Panc1 (cell line): ENCODE measurements at regions not wholly inside any gene's neighbourhood (a gene's known extent, or its start where the extent isn't known, plus 50 kb on each side); places are given as distances from the start of the nearest gene placed in this dataset.

Experiments
- CTCF ChIP-seq: fragments of 450-650 bp; IDR thresholded peaks from 2 replicates; pipeline ENCODE4 v1.5.1; 2017; ENCODE audit warnings: mild to moderate bottlenecking
- POLR2AphosphoS5 ChIP-seq: IDR thresholded peaks from 2 replicates; pipeline ENCODE4 v1.6.1; 2012; ENCODE audit warnings: mild to moderate bottlenecking, low read depth, low read length, moderate library complexity
- REST ChIP-seq, 2 experiments: IDR thresholded peaks; 2 replicates each; pipeline ENCODE4 v1.6.1; 2011 to 2012; ENCODE audit warnings: low read depth in 2 of 2, control low read depth in 1 of 2, low read length in 1 of 2, mild to moderate bottlenecking in 1 of 2, moderate library complexity in 1 of 2; ENCODE audit not compliant: insufficient read depth in 1 of 2
- SIN3A ChIP-seq: IDR thresholded peaks from 2 replicates; pipeline ENCODE4 v1.6.1; 2012; ENCODE audit warnings: low read depth, mild to moderate bottlenecking, low read length, moderate library complexity, borderline replicate concordance; ENCODE audit not compliant: insufficient read depth
- TCF7L2 ChIP-seq: IDR thresholded peaks from 2 replicates; pipeline ENCODE4 v1.6.1; 2011; ENCODE audit warnings: mild to moderate bottlenecking, low read depth, low read length, inconsistent platforms

DNA sequence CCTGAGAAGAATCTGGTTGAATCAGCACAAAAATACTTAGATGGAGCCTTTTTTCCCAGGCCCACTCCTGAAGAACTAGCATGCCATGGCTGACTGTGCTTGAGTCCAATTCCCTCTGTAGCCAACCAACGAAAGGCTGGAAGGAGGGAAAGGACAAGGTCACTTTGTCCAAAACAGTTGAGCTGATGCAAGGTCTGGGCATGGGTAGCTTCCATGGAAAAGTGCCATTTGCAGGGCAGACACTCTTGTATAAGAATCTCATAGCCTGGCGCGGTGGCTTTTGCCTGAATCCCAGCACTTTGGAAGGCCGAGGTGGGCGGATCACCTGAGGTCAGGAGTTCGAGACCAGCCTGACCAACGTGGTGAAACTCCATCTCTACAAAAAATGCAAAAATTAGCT lies 125.0 kb upstream of the LGSN start:
- no peak for TF ChIP-seq REST (IDR thresholded peaks at IDR 0.05; ENCODE audit: insufficient read depth in 1 of 2, low read depth in 2 of 2, low read length in 1 of 2)
- no peak for TF ChIP-seq CTCF
- TF ChIP-seq POLR2AphosphoS5 = no peak
- no peak for TF ChIP-seq SIN3A
- TF ChIP-seq TCF7L2 = no peak
